HUES48 (cell line): ENCODE measurements at regions not wholly inside any gene's neighbourhood (a gene's known extent, or its start where the extent isn't known, plus 50 kb on each side); places are given as distances from the start of the nearest gene placed in this dataset.

Experiments used
- H3K27ac ChIP-seq: one replicate; pipeline ENCODE4 v1.7.0; 2013; ENCODE audit warnings: low read depth, low read length, inconsistent platforms
- H3K27me3 ChIP-seq: 2 replicates; pipeline ENCODE4 v1.6.1; 2013; ENCODE audit warnings: mild to moderate bottlenecking, low read length; ENCODE audit not compliant: control insufficient read depth, insufficient read depth
- H3K36me3 ChIP-seq: 2 replicates; pipeline ENCODE4 v1.6.1; 2013; ENCODE audit warnings: low read length; ENCODE audit not compliant: control insufficient read depth, insufficient read depth
- H3K4me1 ChIP-seq: 2 replicates; pipeline ENCODE4 v1.6.1; 2013; ENCODE audit warnings: mild to moderate bottlenecking, low read length; ENCODE audit not compliant: control insufficient read depth, insufficient read depth
- H3K4me3 ChIP-seq: 2 replicates; pipeline ENCODE4 v1.5.1; 2013; ENCODE audit warnings: mild to moderate bottlenecking, low read depth, low read length
- H3K9ac ChIP-seq: 2 replicates; pipeline ENCODE4 v1.6.1; 2013; ENCODE audit warnings: mild to moderate bottlenecking, low read depth, low read length, moderate library complexity
- H3K9me3 ChIP-seq: 2 replicates; pipeline ENCODE4 v1.6.1; 2013; ENCODE audit warnings: low read length; ENCODE audit not compliant: control insufficient read depth, insufficient read depth

DNA sequence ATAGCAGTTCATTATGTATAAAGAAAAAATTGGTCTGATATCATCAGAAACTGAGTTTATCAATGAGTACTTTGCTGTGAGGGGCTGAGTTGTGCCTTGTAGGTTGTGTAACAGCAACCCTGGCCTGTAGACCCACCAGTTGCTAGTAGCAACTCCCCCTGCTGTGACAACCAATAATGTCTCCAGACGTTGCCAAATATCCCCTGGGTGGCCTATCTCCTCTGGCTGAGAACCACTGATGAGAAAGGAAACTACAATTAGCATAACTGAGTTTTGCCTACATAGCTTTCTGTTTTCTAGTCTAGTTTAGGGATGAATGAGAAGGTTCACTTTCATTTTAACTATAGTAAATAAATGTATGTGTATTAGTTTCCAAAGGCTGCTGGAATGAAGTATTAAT, 234.1 kb downstream of the CPE start:
- Histone ChIP-seq H3K9ac (no peak overlapping the region), H3K4me1 (peaks cover 33% of the 10 kb centered on the region)

DNA sequence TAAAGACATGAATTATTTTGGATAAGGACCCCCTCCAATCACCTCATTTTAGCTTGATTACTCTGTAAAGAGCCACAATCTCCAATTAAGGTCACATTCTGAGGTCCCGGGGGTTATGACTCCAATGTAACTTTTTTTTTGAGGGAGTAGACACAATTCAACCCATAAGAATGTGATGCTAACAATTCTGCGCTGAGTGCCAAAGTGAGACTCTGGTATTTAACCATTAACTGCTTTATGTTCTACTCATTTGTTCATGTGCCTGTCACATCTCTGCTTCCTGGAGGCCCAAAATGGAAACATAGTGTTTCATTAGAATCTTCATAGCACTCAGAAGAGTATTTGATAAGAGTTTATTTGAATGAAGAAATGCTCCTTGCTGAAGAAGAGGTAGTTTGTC, 234.8 kb downstream of the CPE start:
- H3K9ac ChIP-seq, result no peak overlapping the region
- peaks cover 33% of the 10 kb centered on the region for H3K4me1 ChIP-seq
- H3K36me3 ChIP-seq, result no peaks in the 10 kb centered on the region
- H3K27ac ChIP-seq, result no peak overlapping the region
- H3K9me3 ChIP-seq, result no peaks in the 10 kb centered on the region
- H3K27me3 ChIP-seq, result no peaks in the 10 kb centered on the region
- H3K4me3 ChIP-seq, result no peak overlapping the region

More for the DNA sequence above, 234.1 kb downstream of the CPE start:
- H3K36me3 ChIP-seq, result no peaks in the 10 kb centered on the region
- no peak overlapping the region for H3K4me3 ChIP-seq
- no peaks in the 10 kb centered on the region for H3K27me3 ChIP-seq
- no peak overlapping the region for H3K27ac ChIP-seq
- no peaks in the 10 kb centered on the region for H3K9me3 ChIP-seq

DNA sequence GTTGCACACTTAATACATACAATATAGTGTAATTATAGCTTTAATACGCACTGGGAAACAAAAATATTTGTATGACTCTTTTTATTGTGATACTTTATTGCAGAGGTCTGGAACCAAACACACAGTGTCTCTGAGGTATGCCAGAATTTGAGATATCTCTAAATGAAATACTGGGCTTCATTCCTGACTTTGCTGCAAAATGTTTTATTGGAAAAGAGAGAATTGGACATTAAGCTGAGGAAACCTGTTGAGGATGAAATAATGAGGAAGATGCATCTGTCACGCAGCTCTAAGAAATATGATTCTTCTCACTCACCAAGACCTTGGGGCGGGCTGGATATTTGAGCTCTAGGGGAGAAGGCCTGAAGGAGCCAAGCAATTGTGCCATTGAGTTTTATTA, 242.1 kb downstream of the CPE start:
- H3K4me3 ChIP-seq, result no peak overlapping the region
- H3K27me3 ChIP-seq, result no peaks in the 10 kb centered on the region
- no peaks in the 10 kb centered on the region for H3K9me3 ChIP-seq
- H3K9ac ChIP-seq, result no peak overlapping the region
- H3K27ac ChIP-seq, result no peak overlapping the region
- no peaks in the 10 kb centered on the region for H3K4me1 ChIP-seq
- H3K36me3 ChIP-seq, result no peaks in the 10 kb centered on the region

DNA sequence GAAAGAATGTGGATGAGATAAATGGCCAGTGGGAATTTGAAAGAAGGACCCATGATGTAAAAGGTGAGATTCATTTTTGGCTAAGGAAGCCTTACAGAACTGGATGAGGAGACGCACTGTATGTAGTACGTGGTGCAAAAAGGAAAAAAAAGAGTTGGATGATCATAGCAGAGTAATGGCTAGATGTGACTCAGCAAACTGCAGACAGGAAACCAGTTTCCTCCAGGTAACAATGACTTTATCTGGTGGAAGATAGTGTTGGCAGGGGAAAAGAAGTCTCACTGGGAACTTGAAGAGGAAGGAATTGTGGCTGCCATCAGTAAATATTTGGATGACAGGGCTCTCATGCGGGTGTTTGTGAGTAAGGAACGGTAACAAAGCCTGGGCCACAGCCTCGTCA, 243.2 kb downstream of the CPE start:
- Histone ChIP-seq H3K4me3 (no peak overlapping the region), H3K36me3 (no peaks in the 10 kb centered on the region), H3K9ac (no peak overlapping the region), H3K9me3 (no peaks in the 10 kb centered on the region), H3K27ac (no peak overlapping the region), H3K4me1 (no peaks in the 10 kb centered on the region), H3K27me3 (no peaks in the 10 kb centered on the region)

DNA sequence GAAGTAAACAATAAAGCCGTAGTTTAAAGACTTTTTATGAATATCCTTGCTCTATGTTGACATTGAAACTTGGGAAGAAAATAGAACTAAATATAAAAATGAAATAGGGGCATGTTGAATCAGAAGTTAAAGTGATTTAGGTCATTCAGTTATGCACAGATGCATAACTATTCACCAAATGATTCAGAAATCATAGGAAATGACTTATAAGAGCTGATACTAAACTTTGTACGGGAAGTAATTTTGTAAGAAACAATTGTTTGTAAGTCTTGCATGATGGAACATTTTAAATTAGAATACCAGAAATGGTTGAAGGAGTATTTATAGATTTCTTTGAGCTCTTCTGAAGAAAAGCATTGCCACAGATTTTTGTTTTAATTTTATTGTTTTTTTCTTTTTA, 246.5 kb downstream of the CPE start:
- Histone ChIP-seq H3K4me3 (no peak overlapping the region), H3K9ac (no peak overlapping the region), H3K4me1 (no peaks in the 10 kb centered on the region), H3K27ac (no peak overlapping the region), H3K9me3 (no peaks in the 10 kb centered on the region), H3K27me3 (no peaks in the 10 kb centered on the region), H3K36me3 (no peaks in the 10 kb centered on the region)

DNA sequence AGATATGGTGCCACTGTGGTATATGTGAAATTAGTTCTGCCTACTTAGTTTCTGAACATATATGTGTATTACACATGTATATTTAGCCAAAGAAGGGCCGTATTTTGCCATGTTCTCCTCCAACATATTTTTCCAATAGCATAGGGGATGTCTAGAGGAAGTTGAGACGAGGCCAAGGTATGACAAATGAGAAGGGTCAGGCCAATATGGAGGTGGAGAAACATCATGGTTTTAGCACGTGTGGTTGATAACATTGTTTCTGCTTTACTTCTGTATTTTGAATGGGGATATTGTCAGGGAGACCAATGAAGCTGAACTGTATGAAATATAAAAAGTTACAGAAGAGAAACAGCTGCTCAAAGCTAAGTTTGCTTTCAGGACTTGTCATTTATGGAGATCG, 246.7 kb upstream of the TLL1 start:
- H3K27me3 ChIP-seq, result no peaks in the 10 kb centered on the region
- no peak overlapping the region for H3K9ac ChIP-seq
- H3K9me3 ChIP-seq, result no peaks in the 10 kb centered on the region
- no peak overlapping the region for H3K27ac ChIP-seq
- no peaks in the 10 kb centered on the region for H3K4me1 ChIP-seq
- no peak overlapping the region for H3K4me3 ChIP-seq
- H3K36me3 ChIP-seq, result no peaks in the 10 kb centered on the region

DNA sequence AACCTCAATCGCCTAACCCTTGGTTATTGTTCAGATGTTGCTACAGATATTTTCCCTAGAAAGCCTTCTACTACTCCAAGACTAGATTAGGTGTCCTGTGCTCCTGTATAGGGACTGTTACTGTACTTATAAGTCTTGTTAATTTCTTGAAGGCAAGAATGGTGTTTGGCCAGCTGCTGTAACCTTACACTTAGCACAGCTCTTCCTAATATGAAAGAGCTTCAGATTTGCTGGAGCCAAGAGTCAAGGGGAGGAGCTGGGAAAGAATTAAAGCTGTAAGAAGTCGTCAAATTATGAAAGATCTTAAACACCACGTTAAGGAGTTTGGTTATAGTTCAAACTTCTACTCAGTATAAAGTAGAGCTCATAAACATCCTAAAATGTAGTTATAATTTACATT, 245.9 kb upstream of the TLL1 start:
- no peak overlapping the region for H3K4me3 ChIP-seq
- H3K4me1 ChIP-seq, result 0 out of 2 replicates have a peak, but pooled peaks cover 3% of the 10 kb centered on the region
- no peaks in the 10 kb centered on the region for H3K36me3 ChIP-seq
- H3K9me3 ChIP-seq, result no peaks in the 10 kb centered on the region
- no peaks in the 10 kb centered on the region for H3K27me3 ChIP-seq
- H3K9ac ChIP-seq, result no peak overlapping the region
- no peak overlapping the region for H3K27ac ChIP-seq

DNA sequence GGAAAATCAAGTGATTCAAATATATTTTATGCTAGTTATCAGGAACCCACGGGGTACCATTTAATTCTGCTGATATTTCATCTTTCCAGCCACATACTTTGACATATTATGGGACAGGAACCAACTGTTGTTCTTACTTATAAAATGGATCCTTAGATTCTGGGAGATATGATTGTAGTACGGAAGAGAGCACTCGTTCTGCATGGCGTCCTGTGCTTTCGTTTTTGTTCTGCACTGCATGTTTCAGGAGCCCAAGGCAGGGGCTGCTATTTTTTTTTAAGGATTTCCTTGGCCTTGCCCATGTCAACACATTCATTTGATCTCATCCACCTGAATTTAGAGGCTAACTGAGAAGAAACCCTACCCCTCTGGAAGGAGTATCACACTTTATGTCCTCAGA, 245.5 kb upstream of the TLL1 start:
- Histone ChIP-seq H3K4me3 (no peak overlapping the region), H3K27me3 (no peaks in the 10 kb centered on the region), H3K9me3 (no peaks in the 10 kb centered on the region), H3K9ac (no peak overlapping the region), H3K4me1 (0 out of 2 replicates have a peak, but pooled peaks cover 3% of the 10 kb centered on the region), H3K27ac (no peak overlapping the region), H3K36me3 (no peaks in the 10 kb centered on the region)

DNA sequence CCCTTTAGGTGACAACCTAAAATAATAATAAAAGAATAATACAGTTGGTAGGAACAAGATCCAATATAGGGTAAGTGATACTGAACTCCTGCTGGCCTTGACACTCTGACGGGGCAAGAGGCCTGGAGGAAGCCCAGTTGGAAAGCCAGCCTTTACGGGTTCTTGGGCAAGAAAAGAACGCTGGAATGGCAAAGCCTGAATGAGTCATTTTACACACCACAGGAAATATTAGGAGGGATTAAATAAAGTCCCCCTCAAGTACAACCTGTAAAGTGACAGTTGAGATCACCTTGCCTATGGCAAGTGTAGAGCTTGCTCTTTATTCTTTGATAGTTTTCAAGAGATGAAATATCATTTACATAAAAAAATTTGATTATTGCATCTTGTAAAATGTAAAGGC, 244.5 kb upstream of the TLL1 start:
- no peaks in the 10 kb centered on the region for H3K36me3 ChIP-seq
- no peak overlapping the region for H3K27ac ChIP-seq
- H3K27me3 ChIP-seq, result no peaks in the 10 kb centered on the region
- H3K9me3 ChIP-seq, result no peaks in the 10 kb centered on the region
- no peak overlapping the region for H3K4me3 ChIP-seq
- no peak overlapping the region for H3K9ac ChIP-seq
- H3K4me1 ChIP-seq, result 0 out of 2 replicates have a peak, but pooled peaks cover 3% of the 10 kb centered on the region

DNA sequence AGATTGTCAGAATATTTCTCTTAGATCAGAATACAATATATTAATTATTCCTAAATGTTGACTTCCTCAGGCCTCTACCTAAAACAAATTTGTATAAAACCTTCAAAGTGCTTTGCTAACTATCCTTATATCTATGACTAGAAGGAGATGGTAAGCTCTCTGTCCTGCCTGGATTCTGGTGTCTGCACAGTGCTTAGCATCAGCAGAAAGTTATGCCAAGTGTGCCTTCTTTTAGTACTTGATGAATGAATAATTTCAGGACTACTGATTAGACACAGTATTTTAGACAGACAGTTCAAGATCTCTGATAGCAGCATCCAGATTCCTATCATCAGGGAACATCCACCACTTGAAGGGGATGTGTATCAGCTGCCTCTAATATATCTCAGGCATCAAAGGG, 242.4 kb upstream of the TLL1 start:
- Histone ChIP-seq H3K9ac (no peak overlapping the region), H3K9me3 (0 out of 2 replicates have a peak, but pooled peaks cover 6% of the 10 kb centered on the region), H3K4me1 (0 out of 2 replicates have a peak, but pooled peaks cover 3% of the 10 kb centered on the region), H3K36me3 (no peaks in the 10 kb centered on the region), H3K4me3 (no peak overlapping the region), H3K27me3 (no peaks in the 10 kb centered on the region), H3K27ac (no peak overlapping the region)

DNA sequence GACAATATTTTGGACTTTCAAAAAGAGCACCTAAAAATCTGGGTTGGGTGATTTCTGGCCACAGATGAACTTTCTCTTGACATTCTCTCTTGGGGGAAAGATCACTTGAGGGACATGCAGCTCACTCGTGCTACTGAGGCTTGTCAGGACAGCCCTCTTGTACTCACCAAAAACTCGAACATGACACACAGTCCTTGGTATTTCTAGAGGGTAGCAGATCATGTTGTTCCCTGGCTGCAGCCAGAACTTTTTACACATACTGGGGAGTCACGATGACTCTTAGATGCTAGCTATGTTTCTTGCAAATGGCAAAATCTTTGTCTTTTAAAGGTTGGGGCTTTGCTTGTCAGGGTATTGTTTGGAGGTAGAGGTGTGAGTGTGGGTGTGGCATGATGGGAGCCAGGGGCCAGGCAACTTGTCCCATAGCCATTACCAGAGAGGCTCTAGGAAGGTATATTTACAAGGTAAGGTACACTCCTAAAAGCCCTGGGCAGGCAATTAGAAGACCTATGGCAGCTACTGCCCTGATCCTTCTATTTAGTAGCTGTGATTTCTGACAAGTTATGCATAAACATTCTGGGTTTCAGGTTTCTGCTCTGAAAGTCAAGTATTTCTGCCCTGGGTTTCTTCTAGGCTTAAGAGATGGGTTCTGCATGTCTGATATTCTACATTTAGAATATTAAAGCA, 241.7 kb upstream of the TLL1 start:
- no peak overlapping the region for H3K9ac ChIP-seq
- no peak overlapping the region for H3K27ac ChIP-seq
- no peak overlapping the region for H3K4me3 ChIP-seq
- H3K36me3 ChIP-seq, result no peaks in the 10 kb centered on the region
- 0 out of 2 replicates have a peak, but pooled peaks cover 6% of the 10 kb centered on the region for H3K9me3 ChIP-seq
- 0 out of 2 replicates have a peak, but pooled peaks cover 3% of the 10 kb centered on the region for H3K4me1 ChIP-seq
- no peaks in the 10 kb centered on the region for H3K27me3 ChIP-seq
